ENCODE measurements at regions not wholly inside any gene's neighbourhood (a gene's known extent, or its start where the extent isn't known, plus 50 kb on each side); places are given as distances from the start of the nearest gene placed in this dataset.

DNA sequence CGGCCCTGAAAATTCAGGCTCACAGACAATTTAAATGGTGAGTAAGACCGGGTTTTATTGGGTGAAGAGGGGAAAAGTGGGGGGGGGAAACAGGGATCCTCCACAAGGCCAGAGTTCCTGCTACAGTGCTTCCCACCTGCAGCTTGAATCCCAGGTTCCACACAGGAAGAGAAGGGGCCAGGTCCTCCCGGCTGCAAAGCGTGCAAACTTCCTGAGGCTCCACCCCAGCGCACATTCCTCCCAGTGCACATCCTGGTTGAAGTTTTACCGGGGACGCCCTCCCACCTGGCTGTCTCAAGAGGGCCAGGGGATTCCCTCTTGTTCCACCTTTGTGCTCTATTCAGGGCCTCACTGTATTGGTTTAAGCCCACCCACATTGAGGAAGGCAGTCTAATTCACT lies 347.7 kb upstream of the REG3G start:
- H3K9ac ChIP-seq (ENCODE audit: low read depth, low read length): no peak overlapping the region
- H3K79me1 ChIP-seq (ENCODE audit: low read depth in 1 of 2, low read length in 2 of 2): no peaks in the 10 kb centered on the region
- H3K27ac ChIP-seq (ENCODE audit: insufficient read depth, low read length): no peak overlapping the region
- no peak for ATAC-seq (ENCODE audit: low read depth)
- dilution Hi-C loops (cut with HindIII; ENCODE audit: low sequenced_read_pairs, unreplicated experiment): no loop called here
- H2BK5ac ChIP-seq (ENCODE audit: low read depth, low read length, poor library complexity, severe bottlenecking): no peak overlapping the region
- no peaks in the 10 kb centered on the region for H3K36me3 ChIP-seq (ENCODE audit: control insufficient read depth, insufficient read depth, low read length)
- CTCF ChIA-PET: no interaction called here
- no peaks in the 10 kb centered on the region for H4K20me1 ChIP-seq (ENCODE audit: insufficient read depth, low read length)
- H3K18ac ChIP-seq (ENCODE audit: low read depth, low read length): no peak overlapping the region
- H3K4me2 ChIP-seq (ENCODE audit: low read depth, low read length): no peak overlapping the region
- no peaks in the 10 kb centered on the region for H3K9me1 ChIP-seq (ENCODE audit: insufficient read depth, low read length)
- DNase-seq: no peak
- no peak overlapping the region for H3K4me3 ChIP-seq (ENCODE audit: insufficient read depth, low read depth, low read length)
- no peak overlapping the region for H2AK5ac ChIP-seq (ENCODE audit: low read depth, low read length)
- intact Hi-C loops (cut with micrococcal nuclease): loop anchor here (10.0 kb wide), 1 partner anchor 577 kb away; no protein-coding TSS in a partner anchor
- no peak overlapping the region for H2AFZ ChIP-seq (replicated peaks; ENCODE audit: low read length, poor library complexity)
- POLR2A ChIA-PET (ENCODE audit: unreplicated experiment): no interaction called here
- no peak overlapping the region for H2BK120ac ChIP-seq (ENCODE audit: low read depth, low read length)
- BruUV-seq (replicated peaks): no TSS peak
- H3K9me3 ChIP-seq (ENCODE audit: control insufficient read depth, insufficient read depth, low read length): peaks cover 21% of the 10 kb centered on the region
- H4K8ac ChIP-seq (ENCODE audit: low read depth in 2 of 2, low read length in 2 of 2): no peak overlapping the region
- no peak overlapping the region for H3K4ac ChIP-seq (ENCODE audit: low read depth, low read length)
- no peak overlapping the region for H4K5ac ChIP-seq (ENCODE audit: low read depth, low read length)
- no peak overlapping the region for H4K91ac ChIP-seq (ENCODE audit: insufficient read depth, low read depth, low read length)
- no peak overlapping the region for H2BK20ac ChIP-seq (ENCODE audit: low read depth, low read length)
- TF ChIP-seq RAD21 (IDR thresholded peaks at IDR 0.05; ENCODE audit: low read length): no peak
- TF ChIP-seq, protein P1, sequence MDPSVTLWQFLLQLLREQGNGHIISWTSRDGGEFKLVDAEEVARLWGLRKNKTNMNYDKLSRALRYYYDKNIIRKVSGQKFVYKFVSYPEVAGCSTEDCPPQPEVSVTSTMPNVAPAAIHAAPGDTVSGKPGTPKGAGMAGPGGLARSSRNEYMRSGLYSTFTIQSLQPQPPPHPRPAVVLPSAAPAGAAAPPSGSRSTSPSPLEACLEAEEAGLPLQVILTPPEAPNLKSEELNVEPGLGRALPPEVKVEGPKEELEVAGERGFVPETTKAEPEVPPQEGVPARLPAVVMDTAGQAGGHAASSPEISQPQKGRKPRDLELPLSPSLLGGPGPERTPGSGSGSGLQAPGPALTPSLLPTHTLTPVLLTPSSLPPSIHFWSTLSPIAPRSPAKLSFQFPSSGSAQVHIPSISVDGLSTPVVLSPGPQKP (IDR thresholded peaks at IDR 0.05; ENCODE audit: borderline replicate concordance, low read depth, low read length): no peak
- TF ChIP-seq, protein P2, sequence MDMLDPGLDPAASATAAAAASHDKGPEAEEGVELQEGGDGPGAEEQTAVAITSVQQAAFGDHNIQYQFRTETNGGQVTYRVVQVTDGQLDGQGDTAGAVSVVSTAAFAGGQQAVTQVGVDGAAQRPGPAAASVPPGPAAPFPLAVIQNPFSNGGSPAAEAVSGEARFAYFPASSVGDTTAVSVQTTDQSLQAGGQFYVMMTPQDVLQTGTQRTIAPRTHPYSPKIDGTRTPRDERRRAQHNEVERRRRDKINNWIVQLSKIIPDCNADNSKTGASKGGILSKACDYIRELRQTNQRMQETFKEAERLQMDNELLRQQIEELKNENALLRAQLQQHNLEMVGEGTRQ (IDR thresholded peaks at IDR 0.05; ENCODE audit: low read depth, low read length): no peak
- TF ChIP-seq SMC3 (IDR thresholded peaks at IDR 0.05; ENCODE audit: low read depth, low read length): no peak
- TF ChIP-seq CHD1 (IDR thresholded peaks at IDR 0.05; ENCODE audit: low read depth, low read length): no peak
- TF ChIP-seq RCOR1 (IDR thresholded peaks at IDR 0.05; ENCODE audit: insufficient replicate concordance, low read length): no peak
- TF ChIP-seq NFE2L2 (IDR thresholded peaks at IDR 0.05; ENCODE audit: low read depth, low read length): no peak
- TF ChIP-seq FOS (IDR thresholded peaks at IDR 0.05; ENCODE audit: low read depth, low read length): no peak
- TF ChIP-seq RFX5 (IDR thresholded peaks at IDR 0.05; ENCODE audit: low read depth, low read length): no peak
- TF ChIP-seq POLR2A (IDR thresholded peaks at IDR 0.05; ENCODE audit: low read depth, low read length): no peak
- no peak for TF ChIP-seq MXI1 (IDR thresholded peaks at IDR 0.05; ENCODE audit: borderline replicate concordance, low read depth, low read length)
- no peak for TF ChIP-seq MAZ (IDR thresholded peaks at IDR 0.05; ENCODE audit: borderline replicate concordance, low read depth, low read length)
- TF ChIP-seq, protein P3, sequence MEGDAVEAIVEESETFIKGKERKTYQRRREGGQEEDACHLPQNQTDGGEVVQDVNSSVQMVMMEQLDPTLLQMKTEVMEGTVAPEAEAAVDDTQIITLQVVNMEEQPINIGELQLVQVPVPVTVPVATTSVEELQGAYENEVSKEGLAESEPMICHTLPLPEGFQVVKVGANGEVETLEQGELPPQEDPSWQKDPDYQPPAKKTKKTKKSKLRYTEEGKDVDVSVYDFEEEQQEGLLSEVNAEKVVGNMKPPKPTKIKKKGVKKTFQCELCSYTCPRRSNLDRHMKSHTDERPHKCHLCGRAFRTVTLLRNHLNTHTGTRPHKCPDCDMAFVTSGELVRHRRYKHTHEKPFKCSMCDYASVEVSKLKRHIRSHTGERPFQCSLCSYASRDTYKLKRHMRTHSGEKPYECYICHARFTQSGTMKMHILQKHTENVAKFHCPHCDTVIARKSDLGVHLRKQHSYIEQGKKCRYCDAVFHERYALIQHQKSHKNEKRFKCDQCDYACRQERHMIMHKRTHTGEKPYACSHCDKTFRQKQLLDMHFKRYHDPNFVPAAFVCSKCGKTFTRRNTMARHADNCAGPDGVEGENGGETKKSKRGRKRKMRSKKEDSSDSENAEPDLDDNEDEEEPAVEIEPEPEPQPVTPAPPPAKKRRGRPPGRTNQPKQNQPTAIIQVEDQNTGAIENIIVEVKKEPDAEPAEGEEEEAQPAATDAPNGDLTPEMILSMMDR (conservative IDR thresholded peaks at IDR 0.05; ENCODE audit: low read depth, low read length): no peak
- TF ChIP-seq BHLHE40 (IDR thresholded peaks at IDR 0.05; ENCODE audit: low read depth, low read length): no peak
- no peak for TF ChIP-seq CEBPB (IDR thresholded peaks at IDR 0.05; ENCODE audit: low read depth, low read length)
- no peak for TF ChIP-seq MAFK (IDR thresholded peaks at IDR 0.05; ENCODE audit: low read depth, low read length)
- H3K23ac ChIP-seq (ENCODE audit: low read depth, low read length): no peak overlapping the region
- WGBS, 2 experiments (ENCODE audit: extremely low coverage in 2 of 2, insufficient read length in 1 of 2): 100% methylated on average over 1 of the region's 7 CpGs; no CpG with 5 or more reads in 1 of the 2 experiments
- no peak overlapping the region for H3K56ac ChIP-seq (ENCODE audit: extremely low read depth, insufficient read depth, low read length)
- H3K27me3 ChIP-seq (ENCODE audit: control insufficient read depth, insufficient read depth, low read length): no peaks in the 10 kb centered on the region
- H2BK15ac ChIP-seq (ENCODE audit: low read depth, low read length): no peak overlapping the region
- no peak overlapping the region for H2AK9ac ChIP-seq (replicated peaks; ENCODE audit: low read depth, low read length, poor library complexity)
- in situ Hi-C loops (cut with MboI; ENCODE audit: low sequenced_read_pairs): no loop called here
- H3K4me1 ChIP-seq (ENCODE audit: control insufficient read depth, insufficient read depth, low read length): no peaks in the 10 kb centered on the region
- no peak overlapping the region for H3K14ac ChIP-seq (replicated peaks; ENCODE audit: low read depth, low read length)

All from IMR-90 (cell line).